Endothelial cell of umbilical vein (primary cell): ENCODE measurements at regions not wholly inside any gene's neighbourhood (a gene's known extent, or its start where the extent isn't known, plus 50 kb on each side); places are given as distances from the start of the nearest gene placed in this dataset.

Experiments
- JUN ChIP-seq: IDR thresholded peaks from 2 replicates; pipeline ENCODE4 v1.6.1; 2011; ENCODE audit warnings: borderline replicate concordance, low read depth; ENCODE audit not compliant: insufficient read length, insufficient read depth
- MYC ChIP-seq: IDR thresholded peaks from one replicate; pipeline ENCODE4 v1.6.1; 2011; ENCODE audit warnings: mild to moderate bottlenecking, low read depth, low read length
- POLR2A ChIP-seq: IDR thresholded peaks from 2 replicates; pipeline ENCODE4 v1.6.1; 2012; ENCODE audit warnings: low read depth, mild to moderate bottlenecking, control low read depth, low read length

- TF ChIP-seq POLR2A (no peak), MYC (no peak), JUN (no peak)
Measured at GRCh38 chr4:12499693-12500092, 984.4 kb downstream of the RAB28 start.
